ENCODE measurements at regions not wholly inside any gene's neighbourhood (a gene's known extent, or its start where the extent isn't known, plus 50 kb on each side); places are given as distances from the start of the nearest gene placed in this dataset.

GRCh38 chr17:36726199-36726598, 124.8 kb downstream of the MRM1 start:
- TF ChIP-seq FOXJ3 (CRISPR knock-in tag; IDR thresholded peaks at IDR 0.05; ENCODE audit: borderline replicate concordance): no peak
- TF ChIP-seq, protein P1, sequence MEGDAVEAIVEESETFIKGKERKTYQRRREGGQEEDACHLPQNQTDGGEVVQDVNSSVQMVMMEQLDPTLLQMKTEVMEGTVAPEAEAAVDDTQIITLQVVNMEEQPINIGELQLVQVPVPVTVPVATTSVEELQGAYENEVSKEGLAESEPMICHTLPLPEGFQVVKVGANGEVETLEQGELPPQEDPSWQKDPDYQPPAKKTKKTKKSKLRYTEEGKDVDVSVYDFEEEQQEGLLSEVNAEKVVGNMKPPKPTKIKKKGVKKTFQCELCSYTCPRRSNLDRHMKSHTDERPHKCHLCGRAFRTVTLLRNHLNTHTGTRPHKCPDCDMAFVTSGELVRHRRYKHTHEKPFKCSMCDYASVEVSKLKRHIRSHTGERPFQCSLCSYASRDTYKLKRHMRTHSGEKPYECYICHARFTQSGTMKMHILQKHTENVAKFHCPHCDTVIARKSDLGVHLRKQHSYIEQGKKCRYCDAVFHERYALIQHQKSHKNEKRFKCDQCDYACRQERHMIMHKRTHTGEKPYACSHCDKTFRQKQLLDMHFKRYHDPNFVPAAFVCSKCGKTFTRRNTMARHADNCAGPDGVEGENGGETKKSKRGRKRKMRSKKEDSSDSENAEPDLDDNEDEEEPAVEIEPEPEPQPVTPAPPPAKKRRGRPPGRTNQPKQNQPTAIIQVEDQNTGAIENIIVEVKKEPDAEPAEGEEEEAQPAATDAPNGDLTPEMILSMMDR (IDR thresholded peaks at IDR 0.05): no peak
- TF ChIP-seq MXD4 (CRISPR knock-in tag; IDR thresholded peaks at IDR 0.05; ENCODE audit: borderline replicate concordance): no peak

All from WTC11 (cell line).